NT2/D1 (cell line): ENCODE measurements at regions not wholly inside any gene's neighbourhood (a gene's known extent, or its start where the extent isn't known, plus 50 kb on each side); places are given as distances from the start of the nearest gene placed in this dataset.

Source experiments
- SUZ12 ChIP-seq: IDR thresholded peaks from 2 replicates; pipeline ENCODE4 v1.6.1; 2011; ENCODE audit not compliant: insufficient read length, insufficient read depth; ENCODE audit errors: extremely low read depth
- YY1 ChIP-seq: IDR thresholded peaks from 2 replicates; pipeline ENCODE4 v1.6.1; 2011; ENCODE audit not compliant: insufficient read length, insufficient read depth
- ZNF274 ChIP-seq: IDR thresholded peaks from 2 replicates; pipeline ENCODE4 v1.6.1; 2011; ENCODE audit warnings: mild to moderate bottlenecking, low read depth, low read length

DNA sequence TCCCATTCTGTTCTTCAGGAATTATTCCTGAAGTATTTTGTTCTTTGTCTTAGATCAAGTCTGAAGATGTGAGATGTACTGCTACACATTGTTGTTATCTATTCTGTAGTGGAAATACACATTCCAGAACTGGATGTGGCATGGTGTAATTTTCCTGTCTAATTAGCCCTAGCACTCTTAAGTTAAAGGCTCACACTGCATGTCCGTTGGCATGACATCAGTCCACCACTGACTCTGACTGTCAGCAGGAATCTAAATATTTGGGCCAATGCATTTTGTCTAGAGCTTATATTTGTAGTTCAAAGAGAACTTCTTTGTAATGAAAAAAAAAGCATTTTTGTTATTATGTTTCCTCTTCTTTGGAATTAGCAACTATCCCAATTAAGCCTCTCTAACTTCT lies 201.0 kb downstream of the S1PR1 start:
- no peak for TF ChIP-seq ZNF274
- no peak for TF ChIP-seq SUZ12
- TF ChIP-seq YY1, result no peak
